GM19043 (cell line): ENCODE measurements at regions not wholly inside any gene's neighbourhood (a gene's known extent, or its start where the extent isn't known, plus 50 kb on each side); places are given as distances from the start of the nearest gene placed in this dataset.
A peak's percentile ranks its signal among the peaks of the same experiment; 100 is the strongest.

ENCODE experiments used
- ATAC-seq: cut with Tn5 transposase; IDR thresholded peaks from one replicate; pipeline ENCODE4 v1.9.1; 2021; ENCODE audit warnings: low read depth; ENCODE audit not compliant: unreplicated experiment

DNA sequence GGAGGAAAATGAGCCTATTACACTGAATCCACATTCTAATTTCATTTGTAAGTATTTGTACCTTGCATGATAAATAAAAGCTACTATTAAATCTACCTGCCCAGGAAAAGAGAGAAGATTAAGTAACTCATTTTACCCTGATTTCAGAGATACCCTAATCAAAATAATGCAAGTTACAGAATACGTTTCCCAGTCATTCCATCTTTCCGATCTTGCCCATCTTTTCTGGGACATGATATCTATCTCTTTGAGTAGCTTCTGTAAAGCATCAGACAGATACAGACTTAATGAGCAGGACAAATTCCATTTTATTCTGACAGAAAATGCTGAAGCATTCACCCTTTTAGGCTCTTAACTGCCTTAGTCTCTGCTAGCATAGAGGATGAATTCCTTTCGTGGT is 56.6 kb downstream of the SPRY2 start:
- no peak for ATAC-seq

DNA sequence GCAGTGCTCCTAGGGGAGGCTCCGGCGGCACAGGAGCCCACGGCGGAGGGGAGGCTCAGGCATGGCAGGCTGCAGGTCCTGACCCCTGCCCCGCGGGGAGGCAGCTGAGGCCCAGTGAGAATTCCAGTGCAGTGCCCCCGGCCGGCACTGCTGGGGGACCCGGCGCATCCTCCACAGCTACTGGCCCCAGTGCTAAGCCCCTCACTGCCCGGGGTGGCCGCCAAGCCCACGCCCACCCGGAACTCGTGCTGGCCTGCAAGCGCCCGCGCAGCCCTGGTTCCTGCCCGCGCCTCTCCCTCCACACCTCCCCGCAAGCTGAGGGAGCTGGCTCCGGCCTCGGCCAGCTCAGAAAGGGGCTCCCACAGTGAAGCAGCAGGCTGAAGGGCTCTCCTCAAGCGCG is 62.2 kb downstream of the SPRY2 start:
- no peak for ATAC-seq

DNA sequence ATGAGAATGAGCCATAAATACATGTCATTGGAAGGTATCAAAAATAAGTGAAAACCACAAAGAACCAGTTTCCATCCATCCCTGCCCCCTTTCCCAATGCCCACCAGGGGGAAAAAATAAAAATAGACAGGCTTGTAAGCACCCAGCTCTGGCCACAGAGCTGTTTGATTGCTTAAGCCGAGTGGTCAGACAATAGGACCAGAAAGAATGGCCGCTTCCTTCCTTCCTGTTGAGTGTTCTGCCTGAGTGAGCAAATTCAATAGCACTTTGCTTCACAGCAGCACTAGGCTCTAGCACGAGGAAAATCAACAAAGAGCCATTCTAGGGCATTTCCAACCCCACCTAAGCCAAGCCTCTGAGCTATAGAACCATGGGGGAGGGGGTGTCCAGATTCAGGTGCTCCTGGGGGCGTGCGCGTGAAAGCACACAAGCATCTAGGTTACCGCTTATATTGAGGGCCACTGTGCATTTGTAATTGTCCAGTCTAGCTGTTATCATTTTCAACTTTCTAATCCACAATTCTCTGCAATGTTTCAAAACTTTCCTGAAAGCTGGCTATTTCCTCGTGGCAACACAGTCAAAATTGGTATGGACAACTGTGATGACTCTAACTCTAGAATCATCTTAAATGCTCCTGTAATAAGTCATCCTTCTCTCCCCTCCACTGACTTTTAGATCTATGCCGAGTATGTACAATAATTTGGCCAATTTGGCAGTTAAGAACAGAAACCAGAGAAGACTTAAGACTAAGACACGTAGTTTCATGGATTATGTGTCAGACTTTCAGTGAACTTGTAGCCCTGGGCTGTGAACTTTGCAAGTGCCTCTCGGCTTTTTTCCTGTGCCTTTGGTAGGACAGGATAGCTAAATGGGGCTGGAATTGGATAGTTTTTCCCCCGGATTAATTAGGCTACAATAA is 64.3 kb downstream of the SPRY2 start:
- ATAC-seq: no peak

DNA sequence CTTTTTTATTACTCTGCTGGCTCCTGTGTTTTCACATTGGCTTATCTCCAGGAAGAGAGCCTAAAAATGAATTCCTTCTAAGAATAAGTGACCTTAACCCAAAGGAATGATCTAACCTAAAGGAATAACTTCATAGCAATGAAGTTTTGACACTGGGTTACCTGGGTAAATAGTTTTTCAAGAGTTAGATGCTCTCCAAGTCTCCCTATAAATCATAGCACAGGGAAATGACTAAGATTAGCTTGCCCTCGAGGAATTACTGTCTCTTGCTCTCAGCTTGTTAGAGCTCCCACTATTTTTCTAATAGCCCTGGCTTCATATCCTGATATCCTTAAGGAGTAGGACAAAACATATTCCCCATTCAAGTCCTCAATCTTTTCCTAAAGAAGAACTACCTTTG is 66.3 kb downstream of the SPRY2 start:
- no peak for ATAC-seq

DNA sequence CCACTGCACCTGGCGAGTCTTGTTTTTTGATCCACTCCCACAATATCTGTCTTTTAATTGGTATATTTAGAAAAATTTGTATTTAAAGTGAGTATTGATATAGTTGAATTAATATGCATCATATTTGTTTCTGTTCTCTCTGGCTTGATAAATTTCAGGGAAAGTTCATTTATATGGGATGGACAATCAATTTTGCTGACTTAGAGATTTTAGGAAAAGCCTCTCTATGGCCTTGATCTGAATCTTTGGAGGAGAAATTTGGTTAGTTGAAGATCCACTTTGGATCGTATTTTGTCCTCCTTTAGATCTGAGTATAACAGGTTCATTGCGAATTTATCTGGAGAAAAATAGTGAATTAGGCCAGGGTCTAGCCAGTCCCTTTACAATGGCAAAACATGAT is 67.2 kb downstream of the SPRY2 start:
- ATAC-seq: no peak

DNA sequence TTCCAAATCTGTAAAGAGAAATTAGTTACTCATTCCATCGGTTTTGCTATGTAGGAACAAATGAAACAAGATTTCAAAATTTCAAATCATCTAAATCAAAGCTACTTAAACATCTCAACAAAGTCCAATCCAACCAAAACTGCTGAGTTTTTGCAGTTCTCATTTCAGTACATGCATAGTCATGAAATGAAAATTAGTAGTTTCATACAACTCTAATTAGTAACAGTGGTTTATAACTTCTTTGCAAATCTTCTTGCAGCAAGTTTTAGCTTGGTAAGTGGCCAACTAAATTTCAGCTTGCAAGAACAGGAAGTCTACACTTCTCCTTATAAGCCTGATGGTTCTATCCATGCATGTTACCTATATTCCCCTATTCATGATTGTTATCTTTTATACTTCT is 75.6 kb downstream of the SPRY2 start:
- ATAC-seq: peak; percentile 66

GRCh38 chr13:80263745-80264513 is 77.0 kb downstream of the SPRY2 start:
- no peak for ATAC-seq

- no peak for ATAC-seq
Observed at GRCh38 chr13:80262051-80262695, 78.8 kb downstream of the SPRY2 start.

DNA sequence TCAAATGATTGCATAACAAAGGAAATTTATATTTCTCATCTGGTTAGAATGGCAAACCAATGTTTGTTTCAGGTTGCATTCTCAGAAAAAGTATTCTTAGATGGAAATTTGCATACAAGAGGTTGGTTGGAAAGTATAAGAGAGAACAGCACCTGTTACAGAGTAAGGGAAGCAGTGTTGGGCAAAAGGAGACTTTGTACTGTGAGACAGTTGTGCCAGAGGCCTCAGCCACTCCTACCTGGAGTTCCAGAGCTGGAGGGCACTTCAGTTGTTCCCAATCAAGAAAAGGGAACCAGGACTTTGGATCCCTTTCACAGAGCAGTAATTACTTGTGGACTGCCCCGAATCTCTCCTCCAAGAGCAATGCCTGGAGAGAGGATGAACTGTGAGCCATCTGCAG is 81.8 kb downstream of the SPRY2 start:
- ATAC-seq: peak; percentile 63

DNA sequence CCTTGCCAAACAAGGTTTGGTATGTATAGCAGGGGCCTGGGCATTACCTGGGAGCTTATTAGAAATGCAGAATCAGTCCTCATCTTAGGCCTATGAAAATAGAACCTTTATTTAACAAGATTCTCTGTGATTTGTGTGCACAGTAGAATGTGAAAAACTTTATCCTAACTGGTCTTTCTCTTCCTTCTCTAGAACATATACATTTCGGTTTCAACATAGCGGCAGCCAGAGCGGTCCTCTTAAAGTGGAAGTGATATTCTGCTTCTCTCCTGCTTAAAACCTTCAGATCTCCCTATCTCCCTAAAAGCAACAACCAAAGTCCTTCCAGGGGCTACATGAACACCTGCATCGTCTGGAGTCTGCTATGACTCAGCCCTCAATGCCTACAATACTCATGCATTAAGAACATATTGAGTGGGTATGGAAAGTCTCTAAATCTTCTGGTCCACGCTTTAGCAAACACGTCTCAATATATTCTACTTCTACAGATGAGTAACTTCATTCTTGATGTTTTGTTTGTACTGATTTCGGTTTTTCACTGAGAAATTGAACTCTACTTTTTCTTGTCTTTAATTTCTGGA is 84.5 kb downstream of the SPRY2 start:
- ATAC-seq: peak; percentile 66

DNA sequence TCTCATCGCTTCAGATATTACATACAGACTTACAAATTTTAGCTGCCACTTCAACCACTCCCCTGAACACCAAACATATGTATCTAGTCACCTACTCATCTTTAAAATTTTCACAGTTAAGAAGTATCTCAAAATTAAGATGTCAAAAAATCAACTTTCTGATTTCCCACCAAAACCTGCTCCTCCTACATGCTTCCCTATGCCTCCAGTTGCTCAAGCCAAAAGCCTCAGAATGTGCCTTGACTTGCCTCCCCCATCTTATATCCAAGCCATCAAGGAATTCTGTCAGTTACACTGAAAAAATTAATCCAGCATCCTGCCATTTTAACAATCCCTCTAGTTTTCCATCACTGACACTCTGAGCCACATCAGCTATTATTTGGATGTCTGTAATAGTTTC is 85.0 kb downstream of the SPRY2 start:
- no peak for ATAC-seq

- ATAC-seq: no peak
Observed at GRCh38 chr13:80251403-80251802, 89.5 kb downstream of the SPRY2 start.

- no peak for ATAC-seq
Observed at GRCh38 chr13:80250213-80250810, 90.6 kb downstream of the SPRY2 start.

DNA sequence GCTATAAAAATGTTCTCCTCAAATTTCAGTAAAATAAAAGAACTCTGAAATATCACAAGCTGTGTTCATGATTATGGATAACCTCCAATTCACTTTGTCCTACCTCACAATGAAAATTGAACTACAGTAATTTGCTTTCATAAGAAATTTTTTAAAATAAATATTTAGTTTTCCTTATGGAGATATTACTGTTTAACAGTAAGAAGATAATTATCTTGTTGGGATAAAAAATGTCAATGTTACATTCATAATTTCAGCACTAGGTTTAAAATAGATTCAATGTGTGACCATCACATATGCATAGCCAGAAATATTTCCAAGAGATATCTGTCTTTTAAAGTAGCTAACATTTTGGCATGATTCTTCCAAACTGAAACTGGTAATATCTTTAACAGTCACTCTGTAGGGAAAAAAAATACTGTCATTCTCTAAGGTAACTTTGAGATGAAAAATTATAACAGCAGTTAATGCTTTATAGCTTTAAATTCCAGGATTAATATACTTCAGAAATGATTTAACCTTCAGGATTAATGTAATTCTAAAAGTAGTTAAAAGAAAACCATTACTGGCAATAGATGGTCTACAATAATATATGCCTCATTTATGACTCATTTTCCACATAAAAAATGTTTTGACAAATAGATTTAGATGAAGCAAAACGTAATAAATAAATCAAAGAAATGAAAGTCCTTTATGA is 91.3 kb downstream of the SPRY2 start:
- no peak for ATAC-seq

DNA sequence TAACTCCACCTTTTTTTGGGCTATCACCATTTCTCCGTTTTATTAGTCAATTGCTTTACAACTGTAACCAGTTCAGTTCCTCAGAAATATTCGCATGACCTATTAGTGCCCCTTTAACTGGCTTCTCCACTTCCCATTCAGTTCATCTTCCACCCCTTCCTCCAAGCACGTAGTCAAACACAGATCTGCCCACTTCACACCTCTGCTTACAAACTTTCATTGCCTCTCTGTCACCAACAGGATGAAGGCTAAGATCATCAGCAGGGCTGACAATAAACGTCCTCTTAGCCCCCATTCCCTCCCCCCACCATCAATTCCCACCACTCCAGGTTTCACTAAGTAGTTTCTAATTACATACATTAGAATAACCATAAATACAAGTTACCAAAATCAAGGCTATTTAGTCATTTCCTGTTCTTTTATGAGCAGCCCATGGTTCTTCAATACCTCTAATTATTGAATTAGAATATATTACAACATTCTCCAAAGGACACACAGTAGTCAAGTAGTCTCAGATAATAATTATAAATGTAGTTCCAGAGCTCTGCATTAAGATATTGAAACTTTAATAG is 95.7 kb downstream of the SPRY2 start:
- ATAC-seq: no peak

DNA sequence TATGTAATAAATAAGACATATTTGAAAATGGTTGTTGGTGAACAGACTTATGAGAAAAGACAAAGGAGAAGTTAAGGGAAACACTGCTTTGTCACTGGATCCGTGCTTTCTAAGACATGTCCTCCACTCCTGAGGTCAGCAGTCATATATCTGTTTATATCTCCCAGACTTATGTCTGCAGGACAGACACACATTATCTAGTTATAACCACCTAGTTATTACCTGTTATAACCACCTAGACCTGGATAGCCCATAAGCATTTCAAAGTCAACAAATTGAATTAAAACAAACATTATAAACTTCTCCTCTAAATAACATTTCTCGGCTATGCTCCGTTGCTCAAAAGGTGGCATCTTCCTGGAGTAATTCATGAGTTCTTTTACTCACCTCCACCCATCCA is 96.4 kb downstream of the SPRY2 start:
- ATAC-seq: no peak

GRCh38 chr13:80242728-80243427 is 98.0 kb downstream of the SPRY2 start:
- no peak for ATAC-seq

DNA sequence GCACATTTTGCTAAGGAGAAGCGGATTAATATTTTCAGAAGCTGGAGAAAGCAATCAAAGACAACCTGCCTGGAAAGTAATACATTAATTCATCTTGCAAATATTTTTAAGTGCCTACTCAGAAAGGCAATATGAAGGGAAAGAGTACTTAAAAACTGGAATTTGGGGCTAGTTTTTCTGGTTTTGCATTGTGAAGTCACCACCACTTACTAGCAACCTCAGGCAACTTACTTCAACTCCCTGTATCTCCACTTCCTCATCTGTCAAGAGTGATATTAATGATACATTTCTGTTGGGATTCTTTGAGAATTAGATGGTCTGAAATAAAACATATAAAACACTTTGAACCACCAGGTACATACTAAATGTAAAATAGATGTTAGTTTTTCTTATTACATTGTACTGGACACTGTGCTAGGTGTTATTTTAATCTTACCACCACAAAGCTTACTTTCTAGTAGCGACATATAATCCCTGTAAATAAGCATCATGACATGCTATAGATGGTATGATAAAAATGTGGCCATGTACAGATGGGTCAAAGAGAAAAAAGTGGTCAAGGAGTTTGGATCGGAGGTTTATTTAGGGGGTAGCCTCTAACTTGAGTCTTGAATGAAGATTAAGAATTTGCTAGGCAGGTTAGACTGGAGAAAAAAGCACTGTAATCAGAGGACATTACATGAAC is 101.2 kb downstream of the SPRY2 start:
- ATAC-seq: no peak
